Stimulated activated CD4-positive, alpha-beta T cell treated with anti-CD3 and anti-CD28 coated beads, Interleukin-4, amount 100 ng/mL, for 4 hours (primary cell): ENCODE measurements at regions not wholly inside any gene's neighbourhood (a gene's known extent, or its start where the extent isn't known, plus 50 kb on each side); places are given as distances from the start of the nearest gene placed in this dataset.

Source experiments
- DNase-seq, 2 experiments: peaks; one replicate each; pipeline ENCODE4 v3.0.0-alpha.2; 2020

GRCh38 chr15:69628256-69629093 lies 175.9 kb downstream of the RPLP1 start:
- DNase-seq, result no peak

DNA sequence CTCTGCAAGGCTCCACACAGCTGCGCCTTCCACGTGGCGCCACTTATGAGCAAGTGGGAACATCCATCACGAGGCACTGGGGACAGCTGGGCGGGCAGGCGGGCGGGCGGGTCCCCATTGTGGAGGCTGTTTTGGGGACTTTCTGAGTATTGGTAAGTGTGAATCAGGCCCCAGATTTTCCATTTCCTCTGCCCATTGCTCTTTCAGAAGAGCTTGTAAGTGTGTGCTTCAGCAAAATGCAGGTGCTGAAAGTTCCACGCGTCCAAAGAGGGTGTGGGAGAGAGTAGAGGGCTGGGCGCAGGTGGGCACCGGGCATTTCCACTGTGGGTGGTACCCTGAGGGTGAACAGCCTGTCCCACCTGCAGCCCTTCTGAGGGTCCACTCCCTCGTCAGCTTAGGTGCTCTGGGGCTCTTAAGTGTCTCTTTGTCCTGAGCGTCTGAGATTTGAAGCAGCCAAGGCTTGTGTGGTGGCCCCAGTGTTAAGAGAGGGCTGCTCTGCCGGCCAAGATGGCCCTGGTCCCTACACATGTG lies 177.1 kb downstream of the RPLP1 start:
- peak in 1 of 2 experiments; percentile 31 for DNase-seq

GRCh38 chr15:69631005-69631404 lies 178.4 kb downstream of the RPLP1 start:
- no peak for DNase-seq

GRCh38 chr15:69631978-69632377 lies 179.4 kb downstream of the RPLP1 start:
- no peak for DNase-seq

DNA sequence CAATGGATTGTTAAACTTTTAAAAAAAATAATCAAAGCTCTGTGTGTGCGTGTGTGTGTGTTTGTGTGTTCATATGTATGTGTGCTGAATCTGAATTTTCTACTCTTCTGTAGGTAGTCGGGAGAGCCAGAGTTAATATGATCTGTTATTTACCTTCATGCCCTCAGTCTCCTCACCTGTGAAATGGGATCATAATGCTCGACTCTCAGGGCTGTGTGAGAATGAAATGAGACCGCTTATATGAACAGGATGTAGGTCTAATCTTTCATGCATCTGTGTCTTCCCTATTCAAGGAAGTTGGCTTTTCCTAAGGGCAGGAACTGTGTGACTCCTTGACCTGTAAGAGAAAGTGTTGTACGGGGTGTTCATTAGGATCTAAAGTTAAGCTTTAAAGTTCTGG lies 182.2 kb downstream of the RPLP1 start:
- DNase-seq, result no peak

GRCh38 chr15:69636169-69636915 lies 183.7 kb downstream of the RPLP1 start:
- no peak for DNase-seq

- no peak for DNase-seq
Measured at GRCh38 chr15:69637818-69638217, 185.2 kb downstream of the RPLP1 start.

DNA sequence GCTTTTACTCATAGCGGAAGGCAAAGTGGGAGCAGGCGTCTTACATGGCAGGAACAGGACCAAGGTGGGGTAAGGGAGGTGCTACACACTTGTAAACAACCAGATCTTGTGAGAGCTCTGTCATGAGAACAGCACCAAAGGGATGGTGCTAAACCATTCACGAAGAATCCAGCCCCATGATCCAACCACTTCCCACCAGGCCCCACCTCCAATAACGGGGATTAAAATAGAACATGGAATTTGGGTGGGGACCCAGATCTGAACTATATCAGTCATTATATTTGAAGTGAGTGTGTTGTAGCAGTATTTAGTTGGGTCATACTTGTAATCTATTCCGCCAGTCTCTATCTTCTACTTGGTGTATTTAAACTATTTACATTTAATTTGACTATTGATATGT lies 190.9 kb downstream of the RPLP1 start:
- DNase-seq, result no peak

- no peak for DNase-seq
Measured at GRCh38 chr15:69643971-69644370, 191.4 kb downstream of the RPLP1 start.

GRCh38 chr15:69644876-69645275 lies 192.3 kb downstream of the RPLP1 start:
- no peak for DNase-seq

- no peak for DNase-seq
Measured at GRCh38 chr15:69647142-69647513, 194.5 kb downstream of the RPLP1 start.

GRCh38 chr15:69648212-69648611 lies 195.6 kb downstream of the RPLP1 start:
- no peak for DNase-seq

DNA sequence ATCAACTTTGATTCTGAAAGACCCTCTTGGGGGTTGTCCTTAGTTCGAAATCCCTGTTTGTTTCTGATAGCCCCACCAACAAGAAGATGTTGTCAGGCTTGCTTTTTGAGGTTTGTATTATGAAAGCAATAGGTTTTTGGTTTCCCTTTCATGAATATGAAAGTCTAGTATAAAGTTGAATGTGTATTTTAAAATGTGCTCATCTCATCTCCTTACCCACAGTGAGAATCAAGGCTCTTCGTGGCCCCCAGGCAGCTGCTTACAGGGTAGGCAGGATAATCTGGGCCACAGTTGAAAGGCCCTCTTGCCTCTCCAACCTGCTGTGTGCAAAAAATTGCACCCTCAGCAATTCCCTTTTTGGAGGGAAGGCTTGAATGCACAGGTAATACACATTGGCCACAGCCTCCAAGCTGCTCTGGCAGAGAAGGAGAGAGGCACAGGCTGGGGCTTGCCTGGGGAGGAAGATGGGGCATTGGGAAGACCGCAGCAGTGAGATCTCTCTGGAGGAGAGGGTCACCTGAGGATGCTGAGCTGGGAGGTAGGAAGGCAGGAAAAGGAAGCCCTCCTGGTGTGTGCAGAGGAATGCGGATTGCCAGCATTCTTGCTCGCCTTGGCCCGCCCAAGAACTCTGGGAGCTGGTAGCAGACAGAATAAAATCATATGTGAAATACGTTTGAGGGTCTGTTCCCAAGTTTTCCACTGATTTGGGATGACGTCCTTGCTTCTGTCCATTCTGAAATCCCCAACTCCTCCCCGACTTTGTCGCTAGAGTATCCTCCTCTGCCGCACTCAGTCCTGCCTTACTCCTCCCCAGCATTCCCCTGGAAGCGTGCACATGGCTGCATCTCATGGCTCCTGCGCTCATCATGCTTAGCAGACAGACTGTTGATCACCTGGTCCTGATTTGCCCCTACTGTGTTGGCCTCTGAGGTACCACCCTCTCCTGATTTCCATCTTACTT lies 196.4 kb downstream of the RPLP1 start:
- DNase-seq, result no peak

DNA sequence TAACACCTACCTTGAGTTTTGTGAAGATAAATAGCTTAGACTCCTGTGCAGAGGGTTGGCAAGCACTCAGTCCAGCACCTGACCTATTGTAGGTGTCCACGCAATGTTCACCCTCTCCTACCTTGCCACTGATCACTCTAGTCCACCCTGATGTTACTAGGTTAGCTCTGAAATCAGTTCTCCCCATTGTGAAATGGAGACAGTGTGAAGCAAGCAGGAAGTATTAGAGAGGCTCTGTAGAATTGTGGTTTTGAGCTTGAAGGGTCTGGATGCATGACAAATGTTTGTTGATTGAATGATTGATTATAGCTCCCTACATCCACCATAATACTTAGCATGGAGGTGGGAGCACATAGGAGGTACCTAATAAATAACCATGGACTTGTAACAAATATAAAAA lies 199.7 kb downstream of the RPLP1 start:
- DNase-seq, result no peak

DNA sequence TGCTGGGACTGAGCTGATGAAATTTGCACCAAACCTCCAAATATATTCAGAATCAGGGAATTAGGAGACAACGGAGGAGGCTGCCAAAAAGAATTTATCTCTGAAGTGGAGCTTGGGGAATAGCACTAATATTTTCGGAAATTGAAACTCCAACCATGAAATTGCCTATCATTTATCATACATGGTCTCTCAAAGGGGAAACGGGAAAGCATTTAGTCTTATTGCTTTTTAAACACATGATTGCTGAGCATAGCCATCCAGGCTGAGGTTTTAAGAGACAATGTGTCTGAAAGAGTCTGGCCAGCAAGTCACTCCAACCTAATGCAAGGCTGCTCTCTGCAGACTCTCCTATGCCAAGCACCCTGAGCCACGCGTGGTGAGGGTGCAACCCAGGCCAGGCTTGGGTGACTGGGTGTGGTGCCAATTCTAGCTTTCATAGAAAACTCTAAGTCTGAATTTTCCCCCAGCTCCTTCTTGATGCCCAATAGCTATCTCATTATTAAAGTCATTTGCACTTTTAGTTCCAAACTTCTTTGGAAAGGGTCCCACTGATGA lies 200.2 kb downstream of the RPLP1 start:
- no peak for DNase-seq

GRCh38 chr15:69653306-69653705 lies 200.7 kb downstream of the RPLP1 start:
- DNase-seq, result no peak

- DNase-seq, result no peak
Measured at GRCh38 chr15:69653846-69654245, 201.2 kb downstream of the RPLP1 start.

DNA sequence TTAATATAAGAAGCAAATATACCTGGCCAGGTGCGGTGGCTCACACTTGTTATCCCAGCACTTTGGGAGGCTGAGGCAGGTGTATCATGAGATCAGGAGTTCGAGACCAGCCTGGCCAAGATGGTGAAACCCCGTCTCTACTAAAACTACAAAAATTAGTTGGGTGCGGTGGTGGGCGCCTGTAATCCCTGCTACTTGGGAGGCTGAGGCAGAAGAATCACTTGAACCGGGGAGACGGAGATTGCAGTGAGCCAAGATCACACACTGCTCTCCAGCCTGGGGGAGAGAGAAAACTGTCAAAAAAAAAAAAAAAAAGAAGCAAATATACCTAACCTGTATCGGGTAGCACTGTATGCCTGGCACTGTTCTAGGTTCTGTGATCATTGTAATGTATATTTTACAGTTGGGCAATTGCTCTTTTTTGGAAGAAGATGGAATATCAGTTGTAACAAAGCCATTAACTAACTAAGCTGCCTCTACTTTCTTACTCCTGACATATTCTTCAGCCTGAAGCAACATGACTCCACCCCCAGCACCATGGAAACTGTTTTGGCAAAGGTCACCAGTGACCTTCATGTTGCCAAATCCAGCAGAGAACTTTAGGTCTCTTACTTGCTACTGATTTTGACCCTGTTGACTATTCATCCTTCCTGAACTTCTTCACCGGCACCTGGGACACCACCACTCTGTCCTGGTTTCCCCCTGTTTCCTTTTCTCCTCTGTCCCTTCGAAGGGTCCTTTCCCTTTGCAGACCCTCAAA lies 203.8 kb downstream of the RPLP1 start:
- DNase-seq, result no peak

GRCh38 chr15:69657626-69658025 lies 205.0 kb downstream of the RPLP1 start:
- DNase-seq, result no peak

DNA sequence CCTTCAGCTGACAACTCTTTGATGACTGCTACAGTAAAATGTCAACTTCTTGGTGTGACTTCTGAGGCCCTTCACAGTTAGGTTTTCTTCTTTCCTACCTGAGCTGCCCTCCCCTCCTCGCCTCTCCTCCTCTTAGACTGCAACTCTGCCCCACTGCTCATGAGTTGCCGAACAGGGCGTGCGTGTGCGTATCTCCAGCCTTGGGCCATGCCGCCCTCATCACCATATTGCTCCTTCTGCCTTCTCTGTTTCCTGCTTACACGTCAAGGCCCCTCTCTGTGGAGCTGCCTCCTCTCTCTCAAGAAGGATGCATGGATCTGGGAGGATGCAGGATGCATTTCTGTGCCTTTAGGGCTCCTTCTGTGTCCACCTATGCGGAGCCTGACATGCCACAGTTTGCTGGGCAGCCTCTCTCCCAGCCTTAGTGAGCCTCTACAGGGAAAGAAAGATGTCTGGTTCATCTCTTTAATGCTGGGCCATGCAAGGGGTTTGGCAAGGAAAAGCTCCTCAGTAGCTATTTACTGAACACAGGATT lies 205.9 kb downstream of the RPLP1 start:
- DNase-seq, result no peak

- no peak for DNase-seq
Measured at GRCh38 chr15:69659454-69660050, 206.9 kb downstream of the RPLP1 start.
